NCI-H2196 treated with DMSO at 0.1 percent for 48 hours (cell line): ENCODE measurements at regions not wholly inside any gene's neighbourhood (a gene's known extent, or its start where the extent isn't known, plus 50 kb on each side); places are given as distances from the start of the nearest gene placed in this dataset.

Experiments used
- DNase-seq: peaks from one replicate; lab custom pipeline; 2025; ENCODE audit not compliant: unreplicated experiment; lab: John Stamatoyannopoulos, UW

- DNase-seq: no peak
These were observed 662.2 kb upstream of the LRFN5 start for GRCh38 chr14:40944521-40944920.

DNA sequence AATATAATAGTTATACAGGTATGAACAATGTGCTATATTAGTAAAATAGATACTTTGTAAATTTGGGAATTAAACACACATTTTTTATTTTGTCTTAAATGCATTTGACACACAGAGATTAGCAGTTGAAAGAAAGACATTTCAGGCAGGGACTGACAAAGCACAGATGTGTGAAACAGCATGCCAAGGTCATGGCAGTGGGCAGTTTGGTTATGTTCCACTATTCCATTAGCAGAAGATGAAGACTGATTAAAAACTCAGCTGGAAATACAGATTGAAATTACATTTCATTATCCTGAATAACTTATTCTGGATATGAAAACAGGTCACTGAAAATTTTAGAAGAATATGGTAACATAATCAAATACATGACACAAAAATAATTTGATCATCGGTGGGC is 669.8 kb upstream of the LRFN5 start:
- DNase-seq: no peak

- DNase-seq: no peak
These were observed 686.3 kb upstream of the LRFN5 start for GRCh38 chr14:40920380-40920779.

GRCh38 chr14:40911141-40911540 is 695.5 kb upstream of the LRFN5 start:
- no peak for DNase-seq

- no peak for DNase-seq
These were observed 696.8 kb upstream of the LRFN5 start for GRCh38 chr14:40909906-40910305.

GRCh38 chr14:40903709-40904108 is 703.0 kb upstream of the LRFN5 start:
- DNase-seq: no peak

DNA sequence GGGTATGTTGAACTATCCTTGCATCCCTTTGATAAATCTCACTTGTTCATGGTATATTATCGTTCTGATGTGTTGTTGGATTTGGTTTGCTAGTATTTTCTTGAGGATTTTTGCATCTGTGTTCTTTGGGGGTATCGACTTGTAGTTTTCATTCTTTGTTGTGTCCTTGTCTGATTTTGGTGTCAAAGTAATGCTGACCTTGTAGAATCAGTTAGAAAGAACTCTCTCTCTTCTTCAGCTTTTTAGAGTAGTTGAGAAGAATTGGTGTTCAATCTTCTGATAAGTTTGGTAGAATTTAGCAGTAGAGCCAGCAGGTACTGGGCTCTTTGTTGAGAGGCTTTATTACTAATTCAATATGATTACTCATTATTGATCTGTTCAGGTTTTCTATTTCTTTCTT is 707.2 kb upstream of the LRFN5 start:
- no peak for DNase-seq

DNA sequence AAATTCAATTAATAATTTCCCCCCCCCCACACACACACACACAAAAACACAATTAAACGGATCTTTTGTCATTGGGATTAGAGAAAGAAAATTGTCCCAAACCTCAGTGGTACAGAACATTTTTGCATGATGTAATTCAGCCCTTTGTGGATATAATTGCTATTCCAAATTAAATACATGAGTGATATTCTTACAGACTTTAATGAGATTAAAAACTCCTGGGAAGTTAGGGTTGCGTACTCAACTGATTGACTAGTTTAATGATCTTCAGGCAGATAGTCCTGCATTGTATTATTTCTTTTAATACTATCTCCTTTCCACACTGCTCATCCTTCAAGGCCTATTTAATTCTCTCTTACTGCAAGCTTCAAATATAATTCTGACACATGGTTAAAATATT is 711.8 kb upstream of the LRFN5 start:
- DNase-seq: no peak

DNA sequence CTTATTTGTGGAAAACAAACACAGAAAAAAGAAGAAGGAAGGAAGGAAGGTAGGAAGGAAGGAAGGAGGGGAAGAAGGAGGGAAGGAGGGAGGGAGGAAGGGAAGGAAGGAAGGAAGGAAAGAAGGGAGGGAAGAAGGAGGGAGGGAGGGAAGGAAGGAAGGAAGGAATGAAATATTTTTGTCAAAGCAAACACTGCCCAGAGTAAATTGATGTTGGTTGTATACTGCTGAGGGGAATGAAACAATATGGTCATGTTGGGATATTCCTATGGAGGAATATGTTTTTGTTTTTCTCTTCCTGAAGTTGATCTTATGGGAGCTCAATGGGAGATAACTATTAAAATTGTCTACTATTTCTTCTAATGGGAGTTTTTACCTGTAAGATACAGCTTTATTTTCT is 717.5 kb upstream of the LRFN5 start:
- no peak for DNase-seq

DNA sequence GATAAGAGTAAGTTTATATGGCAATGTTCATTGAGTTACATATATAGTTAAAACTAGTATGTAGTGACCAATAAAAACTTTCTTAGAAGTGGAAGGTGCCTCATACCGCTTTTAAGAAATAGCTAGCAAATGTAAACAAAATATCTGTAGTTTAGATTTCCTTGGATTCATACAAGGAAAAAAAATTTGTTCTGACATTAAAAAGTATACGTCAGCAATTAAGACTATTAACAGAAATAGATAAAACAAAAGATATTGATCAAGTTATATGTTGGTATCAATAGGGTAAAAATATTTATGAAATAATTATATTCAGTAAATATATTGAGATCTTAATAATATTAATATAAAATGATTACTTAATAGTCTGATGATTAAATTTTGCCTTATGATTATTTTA is 718.8 kb upstream of the LRFN5 start:
- DNase-seq: no peak

DNA sequence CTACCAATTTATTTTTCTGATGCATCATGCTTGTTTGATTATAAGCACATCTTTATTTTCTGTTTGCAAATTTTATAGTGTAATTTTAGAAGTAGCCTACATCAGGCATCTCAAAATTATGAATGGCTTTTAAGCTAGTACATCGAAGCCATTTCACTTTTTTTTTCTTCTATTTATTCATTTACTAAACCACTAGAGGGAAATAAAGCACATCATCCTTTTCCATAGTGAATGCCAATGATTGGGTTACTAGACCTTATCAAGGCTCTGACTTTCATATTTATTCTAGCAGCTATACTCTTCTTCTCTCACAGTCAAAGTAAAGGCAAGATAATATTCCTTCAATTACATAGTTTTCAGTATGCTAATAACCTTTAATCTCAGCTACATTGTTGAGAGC is 736.4 kb upstream of the LRFN5 start:
- no peak for DNase-seq

DNA sequence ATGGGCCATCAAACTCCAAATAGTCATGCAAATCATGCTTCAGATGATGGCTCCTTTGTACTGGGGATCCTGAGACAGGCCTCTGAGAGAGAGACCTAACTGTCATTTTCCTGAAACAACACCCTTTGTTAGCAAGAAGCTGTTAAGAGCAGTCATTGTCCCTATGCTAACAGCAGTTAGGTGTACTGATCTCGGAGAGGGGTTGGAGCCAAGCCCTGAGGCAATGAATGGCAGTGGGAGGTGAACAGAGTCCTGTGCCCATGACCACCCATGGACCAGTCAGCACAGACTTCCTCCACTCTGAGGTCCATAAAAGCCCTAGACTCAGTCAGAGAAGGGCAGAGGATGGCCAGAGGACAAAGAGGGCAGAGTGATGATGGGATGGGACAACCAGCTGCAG is 747.6 kb upstream of the LRFN5 start:
- DNase-seq: no peak

- DNase-seq: no peak
These were observed 751.3 kb upstream of the LRFN5 start for GRCh38 chr14:40855343-40855742.

DNA sequence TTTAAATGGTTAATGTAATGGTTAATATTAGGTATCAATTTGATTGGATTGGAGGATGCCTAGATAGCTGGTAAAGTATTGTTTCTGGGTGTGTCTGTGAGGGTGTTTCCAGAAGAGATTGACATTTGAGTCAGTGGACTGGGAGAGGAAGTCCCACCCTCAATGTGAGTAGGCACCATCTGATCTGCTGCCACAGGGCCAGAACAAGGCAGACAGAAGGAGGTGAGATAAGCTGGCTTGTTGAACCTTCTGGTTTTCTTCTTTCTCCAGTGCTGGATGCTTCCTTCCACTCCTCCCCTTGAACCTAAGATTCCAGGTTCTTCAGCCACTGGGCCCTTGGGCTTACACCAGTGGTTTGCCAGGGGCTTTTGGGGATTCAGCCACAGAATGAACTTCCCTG is 756.5 kb upstream of the LRFN5 start:
- DNase-seq: no peak

- DNase-seq: no peak
These were observed 759.2 kb upstream of the LRFN5 start for GRCh38 chr14:40847480-40847879.

GRCh38 chr14:40842816-40843215 is 763.9 kb upstream of the LRFN5 start:
- DNase-seq: no peak

GRCh38 chr14:40841886-40842285 is 764.8 kb upstream of the LRFN5 start:
- no peak for DNase-seq

GRCh38 chr14:40838601-40839000 is 768.1 kb upstream of the LRFN5 start:
- DNase-seq: no peak

GRCh38 chr14:40806471-40806870 is 800.2 kb upstream of the LRFN5 start:
- no peak for DNase-seq

DNA sequence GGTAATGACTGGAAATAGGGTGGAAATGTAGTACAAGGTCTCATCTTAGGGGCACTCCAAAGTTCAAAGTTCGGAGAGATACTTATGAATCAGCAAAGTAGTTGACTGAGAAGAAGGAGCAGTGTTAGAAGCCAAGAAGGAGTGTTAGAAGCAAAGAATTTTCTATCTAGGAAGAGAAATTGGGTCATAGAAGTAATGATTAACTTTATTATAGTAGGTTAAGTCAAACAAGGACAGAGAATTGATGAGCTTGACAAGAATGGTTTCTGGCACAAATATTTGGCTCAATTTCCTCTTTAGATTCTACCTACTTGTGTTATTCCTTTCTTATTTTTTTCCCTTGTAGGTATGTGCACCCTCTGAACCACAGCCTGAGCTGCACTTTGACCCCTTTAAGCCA is 810.5 kb upstream of the LRFN5 start:
- no peak for DNase-seq

DNA sequence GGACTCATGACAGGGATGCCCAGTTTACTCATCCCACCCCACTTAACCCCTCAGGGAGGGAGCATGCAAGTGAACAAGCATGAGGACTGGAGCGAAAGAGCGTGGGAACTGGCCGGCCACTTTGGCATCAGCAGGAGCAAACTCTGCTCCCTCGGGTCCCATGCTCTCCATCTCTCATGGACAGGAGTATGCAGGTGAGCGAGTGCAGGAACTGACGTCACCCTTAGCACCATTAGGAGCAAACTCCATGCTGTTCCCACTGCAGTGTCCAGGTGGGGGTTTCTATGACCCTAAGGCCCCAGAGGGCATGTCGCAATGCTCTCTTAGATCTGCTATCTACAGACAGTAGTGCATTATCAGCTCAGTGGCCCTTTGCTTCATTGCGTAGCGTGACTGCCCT is 821.8 kb upstream of the LRFN5 start:
- no peak for DNase-seq

GRCh38 chr14:40762685-40763084 is 844.0 kb upstream of the LRFN5 start:
- no peak for DNase-seq

DNA sequence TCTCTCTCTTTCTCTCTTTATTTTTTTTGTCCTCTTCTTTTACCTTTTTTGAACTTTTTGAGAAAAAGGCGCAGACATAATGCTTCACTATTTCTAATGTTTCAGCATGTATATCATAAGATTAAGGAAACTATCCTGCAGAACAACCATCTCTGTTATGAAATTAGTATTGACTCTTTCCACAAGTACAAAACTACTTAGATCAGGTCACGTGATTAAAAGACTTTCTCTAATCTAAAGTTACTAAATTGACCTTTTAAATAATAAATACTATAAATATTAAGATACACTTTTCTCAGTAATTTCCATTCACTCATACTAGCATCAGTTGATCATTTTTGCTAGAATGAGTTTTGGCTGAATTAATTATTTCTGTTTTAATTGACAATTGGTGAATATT is 844.5 kb upstream of the LRFN5 start:
- no peak for DNase-seq

- DNase-seq: no peak
These were observed 846.0 kb upstream of the LRFN5 start for GRCh38 chr14:40760704-40761103.
